ENCODE measurements at regions not wholly inside any gene's neighbourhood (a gene's known extent, or its start where the extent isn't known, plus 50 kb on each side); places are given as distances from the start of the nearest gene placed in this dataset.
A peak's percentile ranks its signal among the peaks of the same experiment; 100 is the strongest.

DNA sequence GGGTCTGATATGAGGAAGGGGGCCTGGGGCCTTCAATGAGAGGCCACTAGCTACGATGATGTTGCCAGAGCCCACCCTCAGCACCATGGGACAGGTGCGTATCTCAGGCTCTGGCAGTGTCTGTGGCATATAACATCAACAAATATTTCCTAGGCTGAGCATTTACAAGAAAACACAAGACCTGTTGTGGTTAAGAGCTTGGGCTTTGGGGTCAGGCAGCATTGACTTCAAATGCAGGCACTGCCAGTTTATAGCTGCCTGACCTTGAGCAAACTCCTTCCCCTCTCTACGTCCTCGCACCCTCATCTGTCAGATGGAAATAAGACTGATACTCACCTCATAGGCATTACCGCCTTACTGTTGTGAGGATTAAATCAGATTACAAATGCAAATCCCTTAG, 156.0 kb downstream of the KATNAL1 start:
- Histone ChIP-seq H3K27me3 (ENCODE audit: control insufficient read depth in 5 of 5, insufficient read depth in 4 of 5, low read length in 5 of 5) (no peaks in the 10 kb centered on the region), H3K4me1 (ENCODE audit: control insufficient read depth in 5 of 5, insufficient read depth in 5 of 5, low read length in 5 of 5) (peaks cover 6 to 39% (median 33%) of the 10 kb centered on the region in 5 donors), H3K36me3 (ENCODE audit: control insufficient read depth in 5 of 5, insufficient read depth in 5 of 5, low read length in 5 of 5) (no peaks in the 10 kb centered on the region), H3K4me3 (ENCODE audit: low read depth in 1 of 5, low read length in 5 of 5) (no peak overlapping the region), H3K9ac (ENCODE audit: low read length in 5 of 5) (no peak overlapping the region), H3K27ac (ENCODE audit: low read depth, low read length) (no peak overlapping the region), H3K9me3 (ENCODE audit: control insufficient read depth in 5 of 5, low read length in 5 of 5) (no peaks in the 10 kb centered on the region)

DNA sequence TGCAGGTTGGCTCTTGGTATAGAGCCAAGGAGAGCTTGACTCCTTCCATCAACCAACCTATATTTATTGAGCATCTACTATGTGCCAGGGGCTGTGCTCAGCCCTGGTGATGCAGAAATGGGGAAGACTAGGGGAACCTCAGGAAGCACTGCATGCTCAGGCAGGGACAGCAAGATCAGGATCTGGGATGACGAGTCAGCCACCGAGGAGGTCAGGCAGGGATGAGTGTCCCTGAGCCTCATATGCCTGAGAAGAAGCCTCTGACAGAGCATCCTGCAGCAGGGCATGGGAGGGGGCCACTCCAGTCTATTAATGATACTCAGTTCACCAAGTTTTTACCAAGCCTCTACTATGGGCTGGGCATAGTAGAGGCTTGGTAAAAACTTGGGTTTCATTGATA, 158.1 kb downstream of the KATNAL1 start:
- H3K4me3 ChIP-seq (ENCODE audit: low read depth in 1 of 5, low read length in 5 of 5) = no peak overlapping the region
- H3K9me3 ChIP-seq (ENCODE audit: control insufficient read depth in 5 of 5, low read length in 5 of 5) = peaks cover 0 to 2% (median 0%) of the 10 kb centered on the region in 5 donors
- H3K9ac ChIP-seq (ENCODE audit: low read length in 5 of 5) = no peak overlapping the region
- no peaks in the 10 kb centered on the region for H3K27me3 ChIP-seq (ENCODE audit: control insufficient read depth in 5 of 5, insufficient read depth in 4 of 5, low read length in 5 of 5)
- no peaks in the 10 kb centered on the region for H3K36me3 ChIP-seq (ENCODE audit: control insufficient read depth in 5 of 5, insufficient read depth in 5 of 5, low read length in 5 of 5)
- no peak overlapping the region for H3K27ac ChIP-seq (ENCODE audit: low read depth, low read length)
- H3K4me1 ChIP-seq (ENCODE audit: control insufficient read depth in 5 of 5, insufficient read depth in 5 of 5, low read length in 5 of 5) = peaks cover 6 to 37% (median 33%) of the 10 kb centered on the region in 5 donors

DNA sequence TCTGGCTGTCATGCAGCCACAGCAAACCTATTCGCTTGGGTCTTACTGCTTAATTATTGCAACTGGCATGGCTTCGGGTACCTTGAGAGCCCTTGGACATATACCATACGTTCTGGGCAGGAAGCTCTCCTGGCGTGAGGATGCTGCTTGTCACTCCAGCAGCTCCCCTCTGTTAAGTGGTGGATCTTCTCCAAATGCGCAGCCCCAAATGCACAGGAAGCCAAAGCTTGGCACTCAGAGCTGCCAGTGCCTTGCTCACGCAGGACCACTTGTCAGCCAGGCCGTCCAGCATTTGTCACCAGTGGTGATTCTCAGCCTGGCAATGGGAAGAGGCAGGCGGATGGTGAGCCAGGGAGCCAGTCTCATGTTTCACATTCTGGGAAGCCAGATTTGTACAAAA, 158.6 kb downstream of the KATNAL1 start:
- H3K27ac ChIP-seq (ENCODE audit: low read depth, low read length) = no peak overlapping the region

DNA sequence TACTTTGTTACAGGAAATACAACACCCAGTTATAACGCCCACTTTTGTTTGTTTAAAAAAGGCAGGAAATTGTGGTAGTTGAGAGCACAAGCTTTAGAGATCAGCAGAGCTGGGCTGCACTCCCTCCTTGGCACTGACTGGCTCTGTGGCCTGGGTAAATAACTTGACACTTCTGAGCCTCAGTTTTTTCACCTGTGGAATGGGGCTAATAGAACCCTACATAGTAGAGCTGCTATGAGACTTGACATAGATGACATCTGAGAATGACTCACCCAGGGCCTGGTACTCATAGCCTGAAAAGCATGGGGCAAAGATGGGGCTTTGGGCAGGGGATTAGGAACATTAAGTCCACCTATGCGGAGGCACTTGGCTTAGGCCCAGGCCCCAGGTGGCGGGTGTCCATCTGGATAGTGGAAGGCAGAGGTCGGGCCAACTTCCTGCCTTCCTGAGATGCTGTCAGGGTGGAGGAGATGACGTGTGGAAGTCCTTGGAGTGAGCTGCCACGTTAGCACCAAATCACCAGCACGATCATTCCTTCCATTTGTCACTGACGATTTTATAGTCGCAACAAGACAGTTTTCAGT, 159.1 kb downstream of the KATNAL1 start:
- H3K27me3 ChIP-seq (ENCODE audit: control insufficient read depth in 5 of 5, insufficient read depth in 4 of 5, low read length in 5 of 5) = no peaks in the 10 kb centered on the region
- H3K27ac ChIP-seq (ENCODE audit: low read depth, low read length) = no peak overlapping the region
- H3K4me3 ChIP-seq (ENCODE audit: low read depth in 1 of 5, low read length in 5 of 5) = no peak overlapping the region
- H3K9ac ChIP-seq (ENCODE audit: low read length in 5 of 5) = no peak overlapping the region
- H3K36me3 ChIP-seq (ENCODE audit: control insufficient read depth in 5 of 5, insufficient read depth in 5 of 5, low read length in 5 of 5) = no peaks in the 10 kb centered on the region
- H3K4me1 ChIP-seq (ENCODE audit: control insufficient read depth in 5 of 5, insufficient read depth in 5 of 5, low read length in 5 of 5) = peaks cover 10 to 44% (median 40%) of the 10 kb centered on the region in 5 donors
- peaks cover 0 to 7% (median 0%) of the 10 kb centered on the region in 5 donors for H3K9me3 ChIP-seq (ENCODE audit: control insufficient read depth in 5 of 5, low read length in 5 of 5)

More for the DNA sequence above, 158.6 kb downstream of the KATNAL1 start:
- Histone ChIP-seq H3K27me3 (ENCODE audit: control insufficient read depth in 5 of 5, insufficient read depth in 4 of 5, low read length in 5 of 5) (no peaks in the 10 kb centered on the region), H3K36me3 (ENCODE audit: control insufficient read depth in 5 of 5, insufficient read depth in 5 of 5, low read length in 5 of 5) (no peaks in the 10 kb centered on the region), H3K4me1 (ENCODE audit: control insufficient read depth in 5 of 5, insufficient read depth in 5 of 5, low read length in 5 of 5) (peaks cover 8 to 38% (median 35%) of the 10 kb centered on the region in 5 donors), H3K9ac (ENCODE audit: low read length in 5 of 5) (no peak overlapping the region), H3K9me3 (ENCODE audit: control insufficient read depth in 5 of 5, low read length in 5 of 5) (peaks cover 0 to 6% (median 0%) of the 10 kb centered on the region in 5 donors), H3K4me3 (ENCODE audit: low read depth in 1 of 5, low read length in 5 of 5) (no peak overlapping the region)

DNA sequence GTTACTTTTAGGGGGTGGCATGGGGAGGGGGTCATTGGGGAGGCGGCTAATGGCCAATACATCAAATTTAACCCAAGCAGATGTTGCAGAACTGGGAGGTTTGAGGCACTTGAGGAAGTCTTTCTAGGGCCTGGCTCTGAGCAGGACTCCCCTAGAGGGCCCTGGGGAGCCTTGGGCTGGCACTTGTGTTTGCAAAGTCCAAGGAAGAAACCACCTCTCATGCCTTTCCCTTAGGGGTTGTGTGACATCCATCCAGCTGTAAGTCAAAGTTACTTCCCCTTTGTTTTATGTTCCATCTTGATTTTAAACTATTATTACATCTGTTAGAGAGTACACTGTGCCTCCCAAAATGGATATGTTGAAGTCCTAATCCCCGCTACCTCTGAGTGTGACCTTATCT, 159.9 kb downstream of the KATNAL1 start:
- peaks cover 16 to 52% (median 49%) of the 10 kb centered on the region in 5 donors for H3K4me1 ChIP-seq (ENCODE audit: control insufficient read depth in 5 of 5, insufficient read depth in 5 of 5, low read length in 5 of 5)

DNA sequence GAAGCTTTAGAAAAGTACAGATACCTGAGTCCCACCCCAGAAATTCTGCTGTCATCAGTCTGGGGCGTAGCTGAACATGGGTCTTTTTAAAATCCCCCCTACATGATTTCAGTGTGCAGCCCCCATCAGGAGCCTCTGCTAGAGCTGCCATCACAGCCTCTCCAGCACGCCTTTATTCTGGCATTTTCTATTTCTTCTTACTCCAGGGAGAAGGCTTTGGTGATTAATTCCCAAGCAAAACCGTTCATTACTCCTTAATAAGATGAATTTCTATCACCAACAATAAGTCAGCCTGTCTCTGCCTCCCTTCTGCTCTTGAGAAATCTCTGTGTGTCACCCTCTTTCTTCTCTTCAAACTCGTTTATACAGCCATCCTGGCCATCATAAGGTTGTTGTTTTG, 160.3 kb downstream of the KATNAL1 start:
- no peaks in the 10 kb centered on the region for H3K27me3 ChIP-seq (ENCODE audit: control insufficient read depth in 5 of 5, insufficient read depth in 4 of 5, low read length in 5 of 5)
- H3K9me3 ChIP-seq (ENCODE audit: control insufficient read depth in 5 of 5, low read length in 5 of 5) = peaks cover 0 to 7% (median 0%) of the 10 kb centered on the region in 5 donors
- H3K9ac ChIP-seq (ENCODE audit: low read length in 5 of 5) = no peak overlapping the region
- no peak overlapping the region for H3K4me3 ChIP-seq (ENCODE audit: low read depth in 1 of 5, low read length in 5 of 5)
- H3K27ac ChIP-seq (ENCODE audit: low read depth, low read length) = no peak overlapping the region
- H3K36me3 ChIP-seq (ENCODE audit: control insufficient read depth in 5 of 5, insufficient read depth in 5 of 5, low read length in 5 of 5) = no peaks in the 10 kb centered on the region
- peaks cover 18 to 56% (median 53%) of the 10 kb centered on the region in 5 donors for H3K4me1 ChIP-seq (ENCODE audit: control insufficient read depth in 5 of 5, insufficient read depth in 5 of 5, low read length in 5 of 5)

More for the DNA sequence above, 159.9 kb downstream of the KATNAL1 start:
- Histone ChIP-seq H3K36me3 (ENCODE audit: control insufficient read depth in 5 of 5, insufficient read depth in 5 of 5, low read length in 5 of 5) (no peaks in the 10 kb centered on the region), H3K9ac (ENCODE audit: low read length in 5 of 5) (no peak overlapping the region), H3K9me3 (ENCODE audit: control insufficient read depth in 5 of 5, low read length in 5 of 5) (peaks cover 0 to 7% (median 0%) of the 10 kb centered on the region in 5 donors), H3K4me3 (ENCODE audit: low read depth in 1 of 5, low read length in 5 of 5) (no peak overlapping the region), H3K27ac (ENCODE audit: low read depth, low read length) (no peak overlapping the region), H3K27me3 (ENCODE audit: control insufficient read depth in 5 of 5, insufficient read depth in 4 of 5, low read length in 5 of 5) (no peaks in the 10 kb centered on the region)

DNA sequence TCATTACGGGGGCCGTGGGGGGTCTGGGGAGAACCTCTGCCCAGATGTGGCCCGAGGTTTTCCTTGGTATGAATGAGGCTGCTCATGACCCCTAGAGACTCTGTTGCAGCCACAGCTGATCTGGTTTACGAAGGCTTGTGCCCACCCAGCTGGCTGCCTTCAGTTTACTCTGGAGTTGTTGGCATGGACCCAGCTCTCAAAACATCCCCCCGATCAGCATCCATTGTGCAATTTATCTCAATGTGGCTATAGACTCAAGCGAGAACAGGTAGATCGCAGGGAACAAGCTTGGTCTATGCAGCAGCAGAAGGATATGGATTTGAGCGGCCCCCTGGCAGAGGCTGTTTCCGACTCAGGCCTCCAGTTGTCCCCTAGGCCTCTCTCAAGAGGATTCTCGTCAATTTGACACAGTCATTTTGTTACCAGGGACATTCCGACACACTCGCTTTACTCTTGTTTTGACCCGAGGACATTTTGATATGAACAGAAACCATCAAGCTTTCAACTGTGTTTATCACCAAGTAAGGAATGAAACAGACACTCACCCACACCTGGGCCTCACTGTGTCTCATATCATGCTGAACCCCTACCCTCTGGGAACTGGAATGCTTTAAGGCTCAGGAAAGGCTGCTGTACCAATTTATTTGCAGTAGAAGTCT, 161.5 kb downstream of the KATNAL1 start:
- H3K4me3 ChIP-seq (ENCODE audit: low read depth in 1 of 5, low read length in 5 of 5) = no peak overlapping the region
- no peak overlapping the region for H3K27ac ChIP-seq (ENCODE audit: low read depth, low read length)
- H3K27me3 ChIP-seq (ENCODE audit: control insufficient read depth in 5 of 5, insufficient read depth in 4 of 5, low read length in 5 of 5) = no peaks in the 10 kb centered on the region
- peaks cover 18 to 62% (median 55%) of the 10 kb centered on the region in 5 donors for H3K4me1 ChIP-seq (ENCODE audit: control insufficient read depth in 5 of 5, insufficient read depth in 5 of 5, low read length in 5 of 5)
- peaks cover 0 to 7% (median 0%) of the 10 kb centered on the region in 5 donors for H3K9me3 ChIP-seq (ENCODE audit: control insufficient read depth in 5 of 5, low read length in 5 of 5)
- no peaks in the 10 kb centered on the region for H3K36me3 ChIP-seq (ENCODE audit: control insufficient read depth in 5 of 5, insufficient read depth in 5 of 5, low read length in 5 of 5)
- no peak overlapping the region for H3K9ac ChIP-seq (ENCODE audit: low read length in 5 of 5)

DNA sequence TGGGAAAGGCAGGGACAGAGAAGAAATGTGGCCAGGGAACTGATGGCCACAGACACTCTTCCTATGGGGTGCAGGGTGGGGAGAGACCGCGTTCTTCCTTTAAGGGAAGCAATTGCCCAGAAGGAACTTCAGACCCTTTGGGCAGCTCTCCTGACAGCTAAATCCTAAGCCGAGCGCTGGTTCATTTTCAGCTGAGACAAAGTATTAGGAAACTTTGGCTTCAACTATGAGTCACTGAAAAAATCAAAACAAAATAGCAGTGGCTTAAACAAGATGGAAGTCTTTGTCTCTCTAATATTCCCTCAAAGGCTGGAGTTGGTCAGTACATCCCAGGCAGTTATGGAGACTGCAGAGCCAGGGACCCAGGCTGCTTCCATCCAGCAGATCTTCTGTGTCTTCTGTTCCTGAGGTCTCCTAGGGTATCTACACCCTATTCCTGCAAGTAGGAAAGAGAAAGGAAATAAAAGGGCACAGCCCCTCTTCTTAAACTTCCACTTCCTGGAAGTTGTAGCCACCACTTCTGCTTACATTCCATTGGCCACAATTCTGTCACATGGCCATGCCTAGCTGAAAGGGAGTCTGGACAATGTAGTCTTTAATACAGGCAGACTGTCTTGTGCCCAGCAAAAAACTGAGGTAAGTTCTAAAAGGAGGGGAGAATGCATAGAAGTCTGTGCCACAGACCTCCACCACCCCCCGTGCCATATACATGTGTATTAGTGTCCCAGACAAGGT, 163.5 kb downstream of the KATNAL1 start:
- Histone ChIP-seq H3K27ac (ENCODE audit: low read depth, low read length) (peak overlapping the region; percentile 72), H3K27me3 (ENCODE audit: control insufficient read depth in 5 of 5, insufficient read depth in 4 of 5, low read length in 5 of 5) (no peaks in the 10 kb centered on the region)

DNA sequence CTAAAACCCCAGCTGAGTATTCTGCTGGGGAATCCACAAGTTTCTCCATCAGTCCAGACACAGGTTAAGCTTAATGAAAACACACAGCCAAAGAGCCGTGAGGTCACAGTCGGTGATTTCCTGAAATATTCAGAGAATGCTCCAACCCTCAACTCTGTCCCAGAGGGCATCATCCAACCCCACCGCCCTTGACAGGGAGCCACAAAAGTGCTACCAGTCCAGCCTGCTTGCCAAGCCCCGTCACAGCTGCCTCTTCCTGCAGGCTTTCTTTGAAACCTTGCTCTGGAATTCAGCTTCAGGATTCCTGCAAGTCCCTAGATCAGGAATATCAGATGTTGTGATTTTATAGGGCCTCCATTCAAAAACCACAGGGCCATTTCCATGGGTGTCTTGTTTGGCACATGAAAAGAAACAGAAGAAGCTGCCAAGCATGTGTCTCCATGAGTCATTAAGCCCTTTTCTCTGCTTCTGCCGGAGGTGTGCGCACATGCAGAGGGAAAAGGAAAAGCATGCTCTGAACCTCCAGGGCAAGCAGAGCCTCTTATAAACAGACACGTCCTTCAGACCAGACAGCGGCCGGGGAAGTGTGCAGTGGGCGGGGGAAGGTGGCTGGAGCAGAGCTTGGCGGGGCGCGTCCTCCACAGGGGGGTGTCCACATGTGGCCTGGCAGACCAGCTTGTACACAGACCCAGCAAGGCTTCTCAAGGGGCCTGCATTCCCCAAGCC, 164.7 kb downstream of the KATNAL1 start:
- Histone ChIP-seq H3K27ac (ENCODE audit: low read depth, low read length) (peak overlapping the region; percentile 72), H3K9ac (ENCODE audit: low read length in 5 of 5) (peak overlapping the region in 2 of 5 donors; percentile 12 to 15), H3K9me3 (ENCODE audit: control insufficient read depth in 5 of 5, low read length in 5 of 5) (peaks cover 0 to 7% (median 0%) of the 10 kb centered on the region in 5 donors), H3K4me3 (ENCODE audit: low read depth in 1 of 5, low read length in 5 of 5) (peak overlapping the region in 1 of 5 donors; percentile 6), H3K27me3 (ENCODE audit: control insufficient read depth in 5 of 5, insufficient read depth in 4 of 5, low read length in 5 of 5) (no peaks in the 10 kb centered on the region), H3K36me3 (ENCODE audit: control insufficient read depth in 5 of 5, insufficient read depth in 5 of 5, low read length in 5 of 5) (no peaks in the 10 kb centered on the region), H3K4me1 (ENCODE audit: control insufficient read depth in 5 of 5, insufficient read depth in 5 of 5, low read length in 5 of 5) (peaks cover 12 to 36% (median 31%) of the 10 kb centered on the region in 5 donors)

More for the DNA sequence above, 163.5 kb downstream of the KATNAL1 start:
- Histone ChIP-seq H3K4me3 (ENCODE audit: low read depth in 1 of 5, low read length in 5 of 5) (no peak overlapping the region), H3K36me3 (ENCODE audit: control insufficient read depth in 5 of 5, insufficient read depth in 5 of 5, low read length in 5 of 5) (no peaks in the 10 kb centered on the region), H3K4me1 (ENCODE audit: control insufficient read depth in 5 of 5, insufficient read depth in 5 of 5, low read length in 5 of 5) (peaks cover 14 to 44% (median 38%) of the 10 kb centered on the region in 5 donors), H3K9ac (ENCODE audit: low read length in 5 of 5) (no peak overlapping the region), H3K9me3 (ENCODE audit: control insufficient read depth in 5 of 5, low read length in 5 of 5) (peaks cover 0 to 7% (median 0%) of the 10 kb centered on the region in 5 donors)
